ENCODE measurements at regions not wholly inside any gene's neighbourhood (a gene's known extent, or its start where the extent isn't known, plus 50 kb on each side); places are given as distances from the start of the nearest gene placed in this dataset.

DNA sequence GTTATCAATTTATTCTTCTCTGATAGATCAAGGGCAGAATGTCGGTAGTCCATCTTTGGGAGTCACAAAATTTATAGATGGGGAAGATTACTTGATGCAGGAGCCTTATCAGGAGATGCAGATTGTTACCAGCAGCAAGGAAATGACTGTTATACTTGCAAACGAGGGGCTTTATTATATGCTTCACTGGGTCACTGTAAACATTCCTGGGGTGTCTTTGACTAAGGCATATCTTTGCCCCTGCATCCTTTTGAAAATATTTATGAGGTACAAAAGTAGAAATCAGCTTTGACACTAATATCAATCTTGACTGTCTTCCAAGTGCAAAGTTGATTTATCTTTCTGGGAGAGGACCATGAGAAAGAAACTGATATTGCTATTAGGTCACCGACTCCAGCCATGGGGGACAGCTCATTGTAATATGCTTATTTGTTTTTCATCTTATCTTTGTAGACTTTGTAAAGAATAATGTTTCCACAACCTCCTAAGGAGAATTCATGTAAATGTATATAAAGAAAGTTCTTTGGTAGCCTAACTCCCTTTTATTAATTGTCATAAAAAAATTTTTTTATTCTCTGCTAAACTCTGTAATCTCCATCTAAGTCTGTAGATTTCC, 177.3 kb upstream of the EMCN start:
- H2BK5ac ChIP-seq (ENCODE audit: low read depth, low read length, poor library complexity, severe bottlenecking) = no peak overlapping the region
- H3K14ac ChIP-seq (replicated peaks; ENCODE audit: low read depth, low read length) = no peak overlapping the region
- CTCF ChIA-PET = no interaction called here
- ATAC-seq (ENCODE audit: low read depth) (no peak), DNase-seq (no peak)
- no peak overlapping the region for H2BK20ac ChIP-seq (ENCODE audit: low read depth, low read length)
- H3K4me1 ChIP-seq (ENCODE audit: control insufficient read depth, insufficient read depth, low read length) = no peaks in the 10 kb centered on the region
- no peak overlapping the region for H2BK120ac ChIP-seq (ENCODE audit: low read depth, low read length)
- H3K9me1 ChIP-seq (ENCODE audit: insufficient read depth, low read length) = no peaks in the 10 kb centered on the region
- H3K4ac ChIP-seq (ENCODE audit: low read depth, low read length) = no peak overlapping the region
- H3K4me3 ChIP-seq (ENCODE audit: insufficient read depth, low read depth, low read length) = no peak overlapping the region
- WGBS, 2 experiments (ENCODE audit: extremely low coverage in 2 of 2, insufficient read length in 1 of 2) = no CpG with 5 or more reads among the region's 3 CpGs
- H3K23ac ChIP-seq (ENCODE audit: low read depth, low read length) = no peak overlapping the region
- dilution Hi-C loops (cut with HindIII; ENCODE audit: low sequenced_read_pairs, unreplicated experiment) (no loop called here), in situ Hi-C loops (cut with MboI; ENCODE audit: low sequenced_read_pairs) (no loop called here), intact Hi-C loops (cut with micrococcal nuclease) (no loop called here)
- no peaks in the 10 kb centered on the region for H3K79me1 ChIP-seq (ENCODE audit: low read depth in 1 of 2, low read length in 2 of 2)
- H3K9ac ChIP-seq (ENCODE audit: low read depth, low read length) = no peak overlapping the region
- H2AK5ac ChIP-seq (ENCODE audit: low read depth, low read length) = no peak overlapping the region
- no peak overlapping the region for H2AFZ ChIP-seq (replicated peaks; ENCODE audit: low read length, poor library complexity)
- no peak overlapping the region for H3K18ac ChIP-seq (ENCODE audit: low read depth, low read length)
- POLR2A ChIA-PET (ENCODE audit: unreplicated experiment) = no interaction called here
- no peaks in the 10 kb centered on the region for H3K9me3 ChIP-seq (ENCODE audit: control insufficient read depth, insufficient read depth, low read length)
- no peak overlapping the region for H3K4me2 ChIP-seq (ENCODE audit: low read depth, low read length)
- no TSS peak for BruUV-seq (replicated peaks)
- no peak for TF ChIP-seq SMC3 (IDR thresholded peaks at IDR 0.05; ENCODE audit: low read depth, low read length)
- TF ChIP-seq RCOR1 (IDR thresholded peaks at IDR 0.05; ENCODE audit: insufficient replicate concordance, low read length) = no peak
- no peak for TF ChIP-seq MXI1 (IDR thresholded peaks at IDR 0.05; ENCODE audit: borderline replicate concordance, low read depth, low read length)
- TF ChIP-seq POLR2A (IDR thresholded peaks at IDR 0.05; ENCODE audit: low read depth, low read length) = no peak
- TF ChIP-seq BHLHE40 (IDR thresholded peaks at IDR 0.05; ENCODE audit: low read depth, low read length) = no peak
- no peak for TF ChIP-seq RAD21 (IDR thresholded peaks at IDR 0.05; ENCODE audit: low read length)
- TF ChIP-seq, protein P1, sequence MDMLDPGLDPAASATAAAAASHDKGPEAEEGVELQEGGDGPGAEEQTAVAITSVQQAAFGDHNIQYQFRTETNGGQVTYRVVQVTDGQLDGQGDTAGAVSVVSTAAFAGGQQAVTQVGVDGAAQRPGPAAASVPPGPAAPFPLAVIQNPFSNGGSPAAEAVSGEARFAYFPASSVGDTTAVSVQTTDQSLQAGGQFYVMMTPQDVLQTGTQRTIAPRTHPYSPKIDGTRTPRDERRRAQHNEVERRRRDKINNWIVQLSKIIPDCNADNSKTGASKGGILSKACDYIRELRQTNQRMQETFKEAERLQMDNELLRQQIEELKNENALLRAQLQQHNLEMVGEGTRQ (IDR thresholded peaks at IDR 0.05; ENCODE audit: low read depth, low read length) = no peak
- no peak for TF ChIP-seq NFE2L2 (IDR thresholded peaks at IDR 0.05; ENCODE audit: low read depth, low read length)
- TF ChIP-seq, protein P2, sequence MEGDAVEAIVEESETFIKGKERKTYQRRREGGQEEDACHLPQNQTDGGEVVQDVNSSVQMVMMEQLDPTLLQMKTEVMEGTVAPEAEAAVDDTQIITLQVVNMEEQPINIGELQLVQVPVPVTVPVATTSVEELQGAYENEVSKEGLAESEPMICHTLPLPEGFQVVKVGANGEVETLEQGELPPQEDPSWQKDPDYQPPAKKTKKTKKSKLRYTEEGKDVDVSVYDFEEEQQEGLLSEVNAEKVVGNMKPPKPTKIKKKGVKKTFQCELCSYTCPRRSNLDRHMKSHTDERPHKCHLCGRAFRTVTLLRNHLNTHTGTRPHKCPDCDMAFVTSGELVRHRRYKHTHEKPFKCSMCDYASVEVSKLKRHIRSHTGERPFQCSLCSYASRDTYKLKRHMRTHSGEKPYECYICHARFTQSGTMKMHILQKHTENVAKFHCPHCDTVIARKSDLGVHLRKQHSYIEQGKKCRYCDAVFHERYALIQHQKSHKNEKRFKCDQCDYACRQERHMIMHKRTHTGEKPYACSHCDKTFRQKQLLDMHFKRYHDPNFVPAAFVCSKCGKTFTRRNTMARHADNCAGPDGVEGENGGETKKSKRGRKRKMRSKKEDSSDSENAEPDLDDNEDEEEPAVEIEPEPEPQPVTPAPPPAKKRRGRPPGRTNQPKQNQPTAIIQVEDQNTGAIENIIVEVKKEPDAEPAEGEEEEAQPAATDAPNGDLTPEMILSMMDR (conservative IDR thresholded peaks at IDR 0.05; ENCODE audit: low read depth, low read length) = no peak
- no peak for TF ChIP-seq CEBPB (IDR thresholded peaks at IDR 0.05; ENCODE audit: low read depth, low read length)
- no peak for TF ChIP-seq MAZ (IDR thresholded peaks at IDR 0.05; ENCODE audit: borderline replicate concordance, low read depth, low read length)
- no peak for TF ChIP-seq FOS (IDR thresholded peaks at IDR 0.05; ENCODE audit: low read depth, low read length)
- TF ChIP-seq CHD1 (IDR thresholded peaks at IDR 0.05; ENCODE audit: low read depth, low read length) = no peak
- TF ChIP-seq, protein P3, sequence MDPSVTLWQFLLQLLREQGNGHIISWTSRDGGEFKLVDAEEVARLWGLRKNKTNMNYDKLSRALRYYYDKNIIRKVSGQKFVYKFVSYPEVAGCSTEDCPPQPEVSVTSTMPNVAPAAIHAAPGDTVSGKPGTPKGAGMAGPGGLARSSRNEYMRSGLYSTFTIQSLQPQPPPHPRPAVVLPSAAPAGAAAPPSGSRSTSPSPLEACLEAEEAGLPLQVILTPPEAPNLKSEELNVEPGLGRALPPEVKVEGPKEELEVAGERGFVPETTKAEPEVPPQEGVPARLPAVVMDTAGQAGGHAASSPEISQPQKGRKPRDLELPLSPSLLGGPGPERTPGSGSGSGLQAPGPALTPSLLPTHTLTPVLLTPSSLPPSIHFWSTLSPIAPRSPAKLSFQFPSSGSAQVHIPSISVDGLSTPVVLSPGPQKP (IDR thresholded peaks at IDR 0.05; ENCODE audit: borderline replicate concordance, low read depth, low read length) = no peak
- no peaks in the 10 kb centered on the region for H4K20me1 ChIP-seq (ENCODE audit: insufficient read depth, low read length)
- no peak overlapping the region for H3K56ac ChIP-seq (ENCODE audit: extremely low read depth, insufficient read depth, low read length)
- no peak overlapping the region for H3K27ac ChIP-seq (ENCODE audit: insufficient read depth, low read length)
- no peak overlapping the region for H4K91ac ChIP-seq (ENCODE audit: insufficient read depth, low read depth, low read length)
- no peak overlapping the region for H2BK15ac ChIP-seq (ENCODE audit: low read depth, low read length)
- H4K5ac ChIP-seq (ENCODE audit: low read depth, low read length) = no peak overlapping the region
- no peak overlapping the region for H2AK9ac ChIP-seq (replicated peaks; ENCODE audit: low read depth, low read length, poor library complexity)
- H3K36me3 ChIP-seq (ENCODE audit: control insufficient read depth, insufficient read depth, low read length) = no peaks in the 10 kb centered on the region
- no peak overlapping the region for H4K8ac ChIP-seq (ENCODE audit: low read depth in 2 of 2, low read length in 2 of 2)
- H3K27me3 ChIP-seq (ENCODE audit: control insufficient read depth, insufficient read depth, low read length) = no peaks in the 10 kb centered on the region

Measured in IMR-90 (cell line).